Liver (tissue), 7 donors: ENCODE measurements at regions not wholly inside any gene's neighbourhood (a gene's known extent, or its start where the extent isn't known, plus 50 kb on each side); places are given as distances from the start of the nearest gene placed in this dataset.

Experiments used
- DNase-seq: peaks from one replicate; pipeline ENCODE4 v3.0.0-alpha.2; 2017; ENCODE audit warnings: low spot score
- H3K27ac ChIP-seq, 2 donors: one replicate each; pipeline ENCODE4 v1.7.0; 2013; ENCODE audit warnings: inconsistent platforms in 2 of 2, low read length in 2 of 2, control low read depth in 1 of 2, low read depth in 1 of 2, mild to moderate bottlenecking in 1 of 2
- H3K27me3 ChIP-seq, 4 donors: one replicate each; pipeline versions ENCODE4 v1.6.1 to v1.7.0; 2013; ENCODE audit warnings: low read length in 3 of 4, inconsistent platforms in 1 of 4, mild to moderate bottlenecking in 1 of 4, moderate library complexity in 1 of 4; ENCODE audit not compliant: control insufficient read depth in 4 of 4, insufficient read depth in 4 of 4
- H3K36me3 ChIP-seq, 4 donors: one replicate each; pipeline versions ENCODE4 v1.6.1 to v1.7.0; 2013; ENCODE audit warnings: low read length in 3 of 4, mild to moderate bottlenecking in 3 of 4, low read depth in 1 of 4, moderate library complexity in 1 of 4; ENCODE audit not compliant: control insufficient read depth in 4 of 4, insufficient read depth in 3 of 4
- H3K4me1 ChIP-seq, 4 donors: one replicate each; pipeline versions ENCODE4 v1.6.1 to v1.7.0; 2013; ENCODE audit warnings: low read length in 3 of 4, mild to moderate bottlenecking in 3 of 4, moderate library complexity in 1 of 4; ENCODE audit not compliant: control insufficient read depth in 4 of 4, insufficient read depth in 4 of 4
- H3K4me3 ChIP-seq, 3 donors: one replicate each; pipeline versions ENCODE4 v1.6.1 to v1.7.0; 2013; ENCODE audit warnings: low read length in 3 of 3, control low read depth in 1 of 3, low read depth in 1 of 3, mild to moderate bottlenecking in 1 of 3
- H3K9ac ChIP-seq, 2 donors: one replicate each; pipeline ENCODE4 v1.7.0; 2013; ENCODE audit warnings: low read length in 2 of 2, mild to moderate bottlenecking in 2 of 2, moderate library complexity in 2 of 2, control low read depth in 1 of 2, low read depth in 1 of 2
- H3K9me3 ChIP-seq, 4 donors: one replicate each; pipeline versions ENCODE4 v1.6.1 to v1.7.0; 2013; ENCODE audit warnings: low read length in 3 of 4; ENCODE audit not compliant: control insufficient read depth in 4 of 4
- EGR1 ChIP-seq, 2 donors: IDR thresholded peaks; 2 replicates each; pipeline ENCODE4 v1.6.1; 2016 to 2018; ENCODE audit warnings: antibody characterized with exemption in 2 of 2, low read depth in 2 of 2
- FOXA2 ChIP-seq: IDR thresholded peaks from 2 replicates; pipeline ENCODE4 v1.6.1; 2016; ENCODE audit warnings: antibody characterized with exemption
- GABPA ChIP-seq, 2 donors: IDR thresholded peaks in 1 of 2; conservative IDR thresholded peaks in 1 of 2; 2 replicates each; pipeline ENCODE4 v1.6.1; 2016; ENCODE audit warnings: antibody characterized with exemption in 2 of 2, mild to moderate bottlenecking in 1 of 2, moderate library complexity in 1 of 2
- HNF4A ChIP-seq, 2 donors: conservative IDR thresholded peaks; 2 replicates each; pipeline ENCODE4 v1.6.1; 2016; ENCODE audit warnings: antibody characterized with exemption in 2 of 2, mild to moderate bottlenecking in 2 of 2
- HNF4G ChIP-seq: IDR thresholded peaks from 2 replicates; pipeline ENCODE4 v1.6.1; 2016; ENCODE audit warnings: antibody characterized with exemption
- JUND ChIP-seq, 2 donors: IDR thresholded peaks; 2 replicates each; pipeline ENCODE4 v1.6.1; 2016; ENCODE audit warnings: antibody characterized with exemption in 2 of 2
- NR2F2 ChIP-seq: IDR thresholded peaks from 2 replicates; pipeline ENCODE4 v1.6.1; 2016; ENCODE audit warnings: antibody characterized with exemption
- RAD21 ChIP-seq, 2 donors: IDR thresholded peaks; 2 replicates each; pipeline ENCODE4 v1.6.1; 2016; ENCODE audit warnings: antibody characterized with exemption in 2 of 2, mild to moderate bottlenecking in 2 of 2
- SP1 ChIP-seq: IDR thresholded peaks from 2 replicates; pipeline ENCODE4 v1.6.1; 2018; ENCODE audit warnings: antibody characterized with exemption, mild to moderate bottlenecking
- TAF1 ChIP-seq: conservative IDR thresholded peaks from 2 replicates; pipeline ENCODE4 v1.6.1; 2016; ENCODE audit warnings: antibody characterized with exemption, mild to moderate bottlenecking
- YY1 ChIP-seq: IDR thresholded peaks from 2 replicates; pipeline ENCODE4 v1.6.1; 2016; ENCODE audit warnings: antibody characterized with exemption, mild to moderate bottlenecking
- WGBS: extraction: QIAGEN DNeasy Blood & Tissue Kit; methylation state at CpG from one replicate; pipeline ENCODE4 v1.1.7; 2013; 5-methylcytosine and 5-hydroxymethylcytosine counted together
- TF ChIP-seq, protein P1 (sequence below): IDR thresholded peaks from 2 replicates; pipeline ENCODE4 v1.6.1; 2016; ENCODE audit warnings: antibody characterized with exemption, mild to moderate bottlenecking
- TF ChIP-seq, protein P2 (sequence below): IDR thresholded peaks from 2 replicates; pipeline ENCODE4 v1.6.1; 2016; ENCODE audit warnings: antibody characterized with exemption
- donor health status: healthy.
- donor health status: healthy.
- donor health status: healthy.
- donor health status: healthy.

DNA sequence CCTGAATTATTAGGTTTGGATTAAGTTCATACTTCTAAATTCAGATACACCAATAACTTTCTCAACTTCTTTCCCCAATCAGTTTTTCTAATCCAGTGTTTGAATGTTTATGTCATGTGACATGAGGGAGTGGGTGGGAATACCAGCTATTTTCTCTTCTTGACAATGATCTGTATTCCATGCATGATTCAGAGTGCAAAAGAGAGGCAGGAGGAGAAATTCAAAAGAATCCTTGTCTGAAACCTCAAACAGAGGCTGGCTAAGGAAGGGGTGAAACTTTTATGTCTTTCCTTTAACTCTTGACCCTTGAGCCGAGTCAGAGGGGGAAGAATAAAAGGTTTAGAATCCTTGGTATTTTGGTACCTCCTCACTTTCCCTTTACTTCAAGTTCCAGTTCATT is 544.7 kb downstream of the SPRY1 start:
- Histone ChIP-seq H3K27me3 (no peaks in the 10 kb centered on the region), H3K4me3 (no peak overlapping the region), H3K36me3 (no peaks in the 10 kb centered on the region), H3K9me3 (no peaks in the 10 kb centered on the region), H3K4me1 (no peaks in the 10 kb centered on the region), H3K27ac (no peak overlapping the region), H3K9ac (no peak overlapping the region)
- no peak for TF ChIP-seq NR2F2
- no peak for TF ChIP-seq SP1
- TF ChIP-seq HNF4G, result no peak
- TF ChIP-seq TAF1, result no peak
- no peak for TF ChIP-seq GABPA (IDR thresholded peaks at IDR 0.05 in 1 of 2, conservative IDR thresholded peaks at IDR 0.05 in 1 of 2)
- WGBS, result 59% methylated on average over 1 of the region's 1 CpG
- no peak for DNase-seq

DNA sequence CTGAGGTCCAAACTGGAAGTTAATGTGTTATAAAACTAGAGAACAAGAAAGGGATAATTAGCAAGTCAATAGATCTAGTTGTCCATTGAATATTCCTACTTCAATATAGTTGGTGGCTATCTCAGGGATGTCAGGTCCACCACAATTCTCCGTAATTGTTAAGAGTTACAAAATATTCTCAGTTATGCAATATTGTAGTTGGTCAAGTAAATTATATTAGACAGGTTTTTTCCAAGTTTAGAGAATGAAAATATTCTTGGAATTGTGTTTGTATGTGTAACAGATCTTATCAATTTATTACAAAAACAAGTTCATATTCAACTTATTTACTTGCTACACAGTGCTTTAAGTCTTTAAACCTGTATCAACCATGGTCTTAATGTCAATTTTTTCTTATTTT is 547.4 kb downstream of the SPRY1 start:
- no peak overlapping the region for H3K4me3 ChIP-seq
- H3K27me3 ChIP-seq, result no peaks in the 10 kb centered on the region
- DNase-seq, result no peak
- 79% methylated on average over 1 of the region's 1 CpG for WGBS
- no peak overlapping the region for H3K27ac ChIP-seq
- H3K9ac ChIP-seq, result no peak overlapping the region
- no peaks in the 10 kb centered on the region for H3K4me1 ChIP-seq
- no peaks in the 10 kb centered on the region for H3K36me3 ChIP-seq
- no peak for TF ChIP-seq RAD21 (IDR thresholded peaks at IDR 0.05)
- TF ChIP-seq, protein P1, sequence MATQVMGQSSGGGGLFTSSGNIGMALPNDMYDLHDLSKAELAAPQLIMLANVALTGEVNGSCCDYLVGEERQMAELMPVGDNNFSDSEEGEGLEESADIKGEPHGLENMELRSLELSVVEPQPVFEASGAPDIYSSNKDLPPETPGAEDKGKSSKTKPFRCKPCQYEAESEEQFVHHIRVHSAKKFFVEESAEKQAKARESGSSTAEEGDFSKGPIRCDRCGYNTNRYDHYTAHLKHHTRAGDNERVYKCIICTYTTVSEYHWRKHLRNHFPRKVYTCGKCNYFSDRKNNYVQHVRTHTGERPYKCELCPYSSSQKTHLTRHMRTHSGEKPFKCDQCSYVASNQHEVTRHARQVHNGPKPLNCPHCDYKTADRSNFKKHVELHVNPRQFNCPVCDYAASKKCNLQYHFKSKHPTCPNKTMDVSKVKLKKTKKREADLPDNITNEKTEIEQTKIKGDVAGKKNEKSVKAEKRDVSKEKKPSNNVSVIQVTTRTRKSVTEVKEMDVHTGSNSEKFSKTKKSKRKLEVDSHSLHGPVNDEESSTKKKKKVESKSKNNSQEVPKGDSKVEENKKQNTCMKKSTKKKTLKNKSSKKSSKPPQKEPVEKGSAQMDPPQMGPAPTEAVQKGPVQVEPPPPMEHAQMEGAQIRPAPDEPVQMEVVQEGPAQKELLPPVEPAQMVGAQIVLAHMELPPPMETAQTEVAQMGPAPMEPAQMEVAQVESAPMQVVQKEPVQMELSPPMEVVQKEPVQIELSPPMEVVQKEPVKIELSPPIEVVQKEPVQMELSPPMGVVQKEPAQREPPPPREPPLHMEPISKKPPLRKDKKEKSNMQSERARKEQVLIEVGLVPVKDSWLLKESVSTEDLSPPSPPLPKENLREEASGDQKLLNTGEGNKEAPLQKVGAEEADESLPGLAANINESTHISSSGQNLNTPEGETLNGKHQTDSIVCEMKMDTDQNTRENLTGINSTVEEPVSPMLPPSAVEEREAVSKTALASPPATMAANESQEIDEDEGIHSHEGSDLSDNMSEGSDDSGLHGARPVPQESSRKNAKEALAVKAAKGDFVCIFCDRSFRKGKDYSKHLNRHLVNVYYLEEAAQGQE, result no peak
- no peak for TF ChIP-seq JUND (IDR thresholded peaks at IDR 0.05)
- no peaks in the 10 kb centered on the region for H3K9me3 ChIP-seq

DNA sequence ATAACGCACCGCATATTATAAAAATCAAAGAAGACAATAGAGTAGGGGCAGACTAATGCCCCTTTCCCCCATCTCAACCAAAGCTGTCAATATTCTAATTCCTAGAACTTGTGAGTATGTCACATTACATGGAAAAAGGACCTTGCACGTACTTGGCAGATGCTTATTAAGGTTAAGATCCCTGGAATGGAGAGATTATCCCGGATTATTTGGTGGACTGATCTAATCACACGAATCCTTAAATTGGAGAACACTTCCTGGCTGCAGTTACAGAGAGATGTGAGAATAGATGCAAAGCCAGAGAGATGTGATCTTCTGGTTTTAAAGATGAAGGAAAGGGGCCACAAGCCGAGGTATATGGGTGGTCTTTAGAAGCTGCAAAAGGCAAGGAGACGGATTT is 548.7 kb downstream of the SPRY1 start:
- 81% methylated on average over 7 of the region's 7 CpGs for WGBS
- TF ChIP-seq YY1 (no peak), GABPA (IDR thresholded peaks at IDR 0.05 in 1 of 2, conservative IDR thresholded peaks at IDR 0.05 in 1 of 2) (no peak), RAD21 (IDR thresholded peaks at IDR 0.05) (no peak), EGR1 (IDR thresholded peaks at IDR 0.05; ENCODE audit: low read depth in 2 of 2) (no peak), TAF1 (no peak), NR2F2 (no peak), FOXA2 (no peak), HNF4A (conservative IDR thresholded peaks at IDR 0.05) (no peak)
- TF ChIP-seq, protein P1, result no peak
- TF ChIP-seq, protein P2, sequence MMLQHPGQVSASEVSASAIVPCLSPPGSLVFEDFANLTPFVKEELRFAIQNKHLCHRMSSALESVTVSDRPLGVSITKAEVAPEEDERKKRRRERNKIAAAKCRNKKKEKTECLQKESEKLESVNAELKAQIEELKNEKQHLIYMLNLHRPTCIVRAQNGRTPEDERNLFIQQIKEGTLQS, result no peak

More for the DNA sequence above, 548.7 kb downstream of the SPRY1 start:
- no peak overlapping the region for H3K27ac ChIP-seq
- H3K27me3 ChIP-seq, result no peaks in the 10 kb centered on the region
- DNase-seq, result no peak
- no peaks in the 10 kb centered on the region for H3K9me3 ChIP-seq
- no peak overlapping the region for H3K9ac ChIP-seq
- no peaks in the 10 kb centered on the region for H3K36me3 ChIP-seq
- H3K4me1 ChIP-seq, result no peaks in the 10 kb centered on the region
- no peak overlapping the region for H3K4me3 ChIP-seq
